Adipocyte (in vitro differentiated cells): ENCODE measurements at regions not wholly inside any gene's neighbourhood (a gene's known extent, or its start where the extent isn't known, plus 50 kb on each side); places are given as distances from the start of the nearest gene placed in this dataset.
"Not testable (repeated sequence)": the region's sequence is repeated elsewhere in the genome, so short reads cannot be mapped to it uniquely, and the experiment has no call there.

Experiments used
- DNase-seq: peaks from one replicate; pipeline ENCODE4 v3.0.0-alpha.2; 2015; ENCODE audit warnings: low read depth
- H3K27me3 ChIP-seq: replicated peaks from 2 replicates; pipeline ENCODE4 v1.7.0; 2013; ENCODE audit warnings: mild to moderate bottlenecking, low read length, moderate library complexity; ENCODE audit not compliant: control insufficient read depth, insufficient read depth
- H3K36me3 ChIP-seq: 2 replicates; pipeline ENCODE4 v1.7.0; 2013; ENCODE audit warnings: low read length, mild to moderate bottlenecking, moderate library complexity; ENCODE audit not compliant: control insufficient read depth, insufficient read depth, severe bottlenecking
- H3K4me1 ChIP-seq: 2 replicates; pipeline ENCODE4 v1.7.0; 2013; ENCODE audit warnings: mild to moderate bottlenecking, low read length, moderate library complexity; ENCODE audit not compliant: control insufficient read depth, insufficient read depth
- H3K4me3 ChIP-seq: 2 replicates; pipeline ENCODE4 v1.7.0; 2013; ENCODE audit warnings: mild to moderate bottlenecking, low read length, moderate library complexity
- H3K9ac ChIP-seq: 2 replicates; pipeline ENCODE4 v1.7.0; 2013; ENCODE audit warnings: mild to moderate bottlenecking, low read length, moderate library complexity
- H3K9me3 ChIP-seq: 2 replicates; pipeline ENCODE4 v1.7.0; 2013; ENCODE audit warnings: mild to moderate bottlenecking, low read length, moderate library complexity; ENCODE audit not compliant: control insufficient read depth

DNA sequence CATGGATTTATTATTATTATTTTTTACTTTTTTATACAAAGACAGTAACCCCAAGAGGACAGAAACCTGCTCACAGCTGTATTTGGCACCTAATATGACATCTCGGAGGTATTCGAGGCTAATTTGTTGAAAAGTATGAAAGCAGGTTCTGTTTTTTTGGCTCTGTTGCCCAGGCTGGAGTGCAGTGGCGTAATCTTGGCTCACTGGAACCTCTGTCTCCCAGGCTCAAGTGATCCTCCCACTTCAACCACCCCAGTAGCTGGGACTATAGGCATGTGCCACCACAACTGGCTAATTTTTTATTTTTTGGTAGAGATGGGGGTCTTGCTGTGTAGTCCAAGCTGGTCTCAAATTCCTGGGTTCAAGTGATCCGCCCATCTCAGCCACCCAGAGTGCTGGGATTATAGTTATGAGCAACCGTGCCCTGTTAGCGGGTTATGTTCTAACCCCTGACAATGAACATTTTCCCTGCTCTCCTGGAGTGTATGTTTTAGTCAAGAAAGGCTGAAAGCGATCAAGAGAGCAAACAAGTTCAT is 53.7 kb upstream of the ZNF217 start:
- Histone ChIP-seq H3K9ac (no peak overlapping the region), H3K4me3 (no peak overlapping the region), H3K36me3 (no peaks in the 10 kb centered on the region), H3K27me3 (no peaks in the 10 kb centered on the region), H3K9me3 (no peaks in the 10 kb centered on the region), H3K4me1 (peaks cover 19% of the 10 kb centered on the region)
- DNase-seq, result no peak

DNA sequence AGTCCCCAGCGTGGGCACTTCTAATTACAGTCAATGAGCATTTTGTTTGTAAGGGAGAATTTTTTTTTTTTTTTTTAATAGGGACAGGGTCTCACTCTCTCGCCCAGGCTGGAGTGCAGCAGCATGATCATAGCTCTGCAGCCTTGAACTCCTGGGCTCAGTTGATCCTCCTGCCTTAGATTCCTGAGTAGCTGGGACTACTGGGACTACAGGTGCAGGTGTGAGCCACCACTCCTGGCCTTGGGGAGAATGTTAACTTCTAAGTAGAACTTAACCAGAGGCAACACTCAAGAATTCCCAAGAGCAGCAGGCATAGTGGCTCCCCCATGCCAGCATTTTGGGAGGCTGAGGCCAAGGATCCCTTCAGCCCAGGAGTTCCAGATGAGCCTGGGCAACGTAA is 52.9 kb upstream of the ZNF217 start:
- Histone ChIP-seq H3K9me3 (no peaks in the 10 kb centered on the region), H3K4me1 (peaks cover 17% of the 10 kb centered on the region), H3K4me3 (no peak overlapping the region), H3K36me3 (no peaks in the 10 kb centered on the region), H3K9ac (no peak overlapping the region), H3K27me3 (no peaks in the 10 kb centered on the region)
- no peak for DNase-seq

DNA sequence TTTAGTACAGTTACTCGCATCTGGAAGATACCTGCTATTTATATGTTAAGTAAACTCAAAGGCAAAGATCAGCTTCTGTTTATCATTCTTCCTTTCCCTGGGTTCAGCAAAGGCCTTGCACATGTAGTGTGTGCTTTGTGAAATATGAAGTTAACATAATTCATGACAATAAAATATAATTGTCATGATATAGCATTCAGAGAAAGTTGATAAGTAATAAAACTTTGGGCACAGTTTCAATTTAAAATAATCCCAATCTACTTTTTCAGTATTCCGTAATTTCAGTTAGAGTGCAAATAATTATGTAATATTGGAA is 51.9 kb upstream of the ZNF217 start:
- Histone ChIP-seq H3K36me3 (no peaks in the 10 kb centered on the region), H3K9ac (no peak overlapping the region), H3K4me3 (no peak overlapping the region), H3K4me1 (peaks cover 17% of the 10 kb centered on the region), H3K27me3 (no peaks in the 10 kb centered on the region), H3K9me3 (no peaks in the 10 kb centered on the region)
- no peak for DNase-seq

DNA sequence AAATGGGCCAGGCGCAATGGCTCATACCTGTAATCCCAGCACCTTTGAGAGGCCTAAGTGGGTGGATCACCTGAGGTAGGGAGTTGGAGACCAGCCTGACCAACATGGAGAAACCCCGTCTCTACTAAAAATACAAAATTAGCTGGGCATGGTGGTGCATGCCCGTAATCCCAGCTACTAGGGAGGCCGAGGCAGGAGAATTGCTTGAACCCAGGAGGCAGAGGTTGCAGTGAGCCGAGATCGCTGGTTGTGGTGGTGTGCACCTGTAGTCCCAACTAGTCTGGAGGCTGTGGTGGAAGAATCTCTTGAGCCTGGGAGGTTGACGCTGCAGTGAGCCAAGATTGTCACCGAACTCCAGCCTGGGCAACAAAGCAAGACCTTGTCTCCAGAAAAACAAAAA is 50.5 kb upstream of the ZNF217 start:
- not testable (repeated sequence) for DNase-seq, H3K4me3 ChIP-seq, H3K9me3 ChIP-seq, H3K27me3 ChIP-seq, H3K9ac ChIP-seq, H3K36me3 ChIP-seq
- H3K4me1 ChIP-seq, result peaks cover 17% of the 10 kb centered on the region
